IMR-90 (cell line): ENCODE measurements at regions not wholly inside any gene's neighbourhood (a gene's known extent, or its start where the extent isn't known, plus 50 kb on each side); places are given as distances from the start of the nearest gene placed in this dataset.
"Not testable (repeated sequence)": the region's sequence is repeated elsewhere in the genome, so short reads cannot be mapped to it uniquely, and the experiment has no call there.

Source experiments
- ATAC-seq: fragments of 200-7000 bp; cut with Tn5 transposase; 2 replicates; pipeline ENCODE4 v1.9.1; 2020; ENCODE audit warnings: low read depth, mild to moderate bottlenecking, moderate library complexity
- BruUV-seq: library from RNA; stranded (reverse); fragments of 400-500 nt; replicated peaks from 2 replicates; lab custom pipeline; 2021; lab: Mats Ljungman, UMichigan
- CTCF ChIA-PET: fragments of 300-600 bp; formaldehyde crosslinking; extraction: SDS; loops from one replicate; lab custom pipeline; 2021; ENCODE audit warnings: antibody characterized with exemption; lab: Yijun Ruan, JAX
- POLR2A ChIA-PET: fragments of 300-600 bp; sonication (Branson Sonifier 250); formaldehyde crosslinking; loops from one replicate; lab custom pipeline; 2022; ENCODE audit warnings: antibody characterized with exemption; ENCODE audit not compliant: unreplicated experiment; lab: Charles Lee
- DNase-seq: peaks from one replicate; pipeline ENCODE4 v3.0.0; 2013
- H2AFZ ChIP-seq: replicated peaks from 2 replicates; pipeline ENCODE3; 2013; ENCODE audit warnings: low read length, mild to moderate bottlenecking; ENCODE audit not compliant: poor library complexity
- H2AK5ac ChIP-seq: 2 replicates; pipeline ENCODE4 v1.6.1; 2013; ENCODE audit warnings: low read depth, low read length, inconsistent platforms
- H2AK9ac ChIP-seq: replicated peaks from 2 replicates; pipeline ENCODE3; 2013; ENCODE audit warnings: mild to moderate bottlenecking, low read depth, low read length, moderate library complexity; ENCODE audit not compliant: poor library complexity
- H2BK120ac ChIP-seq: 2 replicates; pipeline ENCODE4 v1.6.1; 2013; ENCODE audit warnings: low read depth, low read length, inconsistent platforms
- H2BK15ac ChIP-seq: 3 replicates; pipeline ENCODE4 v1.6.1; 2013; ENCODE audit warnings: low read depth, low read length, inconsistent platforms
- H2BK20ac ChIP-seq: 2 replicates; pipeline ENCODE4 v1.6.1; 2013; ENCODE audit warnings: low read depth, mild to moderate bottlenecking, inconsistent platforms, low read length, moderate library complexity
- H2BK5ac ChIP-seq: 2 replicates; pipeline ENCODE4 v1.6.1; 2013; ENCODE audit warnings: mild to moderate bottlenecking, low read depth, low read length, inconsistent platforms; ENCODE audit not compliant: poor library complexity, severe bottlenecking
- H3K14ac ChIP-seq: replicated peaks from 2 replicates; pipeline ENCODE4 v1.6.1; 2013; ENCODE audit warnings: low read depth, low read length, inconsistent platforms
- H3K18ac ChIP-seq: 2 replicates; pipeline ENCODE4 v1.6.1; 2013; ENCODE audit warnings: low read depth, low read length, control low read depth
- H3K23ac ChIP-seq: 2 replicates; pipeline ENCODE4 v1.6.1; 2013; ENCODE audit warnings: low read depth, low read length, inconsistent platforms
- H3K27ac ChIP-seq: 2 replicates; pipeline ENCODE4 v1.5.1; 2013; ENCODE audit warnings: mild to moderate bottlenecking, control low read depth, low read length; ENCODE audit not compliant: insufficient read depth
- H3K27me3 ChIP-seq: 2 replicates; pipeline ENCODE4 v1.6.1; 2013; ENCODE audit warnings: low read length; ENCODE audit not compliant: control insufficient read depth, insufficient read depth
- H3K36me3 ChIP-seq: 2 replicates; pipeline ENCODE4 v1.6.1; 2013; ENCODE audit warnings: low read length, mixed read lengths; ENCODE audit not compliant: control insufficient read depth, insufficient read depth
- H3K4ac ChIP-seq: 2 replicates; pipeline ENCODE4 v1.6.1; 2013; ENCODE audit warnings: low read depth, low read length, inconsistent platforms
- H3K4me1 ChIP-seq: 2 replicates; pipeline ENCODE4 v1.6.1; 2013; ENCODE audit warnings: low read length, mixed read lengths; ENCODE audit not compliant: control insufficient read depth, insufficient read depth
- H3K4me2 ChIP-seq: 2 replicates; pipeline ENCODE4 v1.6.1; 2013; ENCODE audit warnings: low read depth, mild to moderate bottlenecking, control low read depth, low read length, moderate library complexity
- H3K4me3 ChIP-seq: 2 replicates; pipeline ENCODE4 v1.5.1; 2013; ENCODE audit warnings: low read depth, mild to moderate bottlenecking, control low read depth, low read length, moderate library complexity; ENCODE audit not compliant: insufficient read depth
- H3K56ac ChIP-seq: 2 replicates; pipeline ENCODE4 v1.6.1; 2013; ENCODE audit warnings: low read length, inconsistent platforms; ENCODE audit not compliant: insufficient read depth; ENCODE audit errors: extremely low read depth
- H3K79me1 ChIP-seq, 2 experiments: 2 replicates each; pipeline ENCODE4 v1.6.1; 2013; ENCODE audit warnings: low read length in 2 of 2, inconsistent platforms in 1 of 2, low read depth in 1 of 2
- H3K9ac ChIP-seq: 2 replicates; pipeline ENCODE4 v1.6.1; 2013; ENCODE audit warnings: low read depth, low read length, control low read depth
- H3K9me1 ChIP-seq: 2 replicates; pipeline ENCODE4 v1.6.1; 2013; ENCODE audit warnings: low read length, inconsistent platforms; ENCODE audit not compliant: insufficient read depth
- H3K9me3 ChIP-seq: 2 replicates; pipeline ENCODE4 v1.6.1; 2013; ENCODE audit warnings: low read length; ENCODE audit not compliant: control insufficient read depth, insufficient read depth
- H4K20me1 ChIP-seq: 2 replicates; pipeline ENCODE4 v1.6.1; 2013; ENCODE audit warnings: low read length, inconsistent platforms; ENCODE audit not compliant: insufficient read depth
- H4K5ac ChIP-seq: 2 replicates; pipeline ENCODE4 v1.6.1; 2013; ENCODE audit warnings: mild to moderate bottlenecking, low read depth, low read length, control low read depth
- H4K8ac ChIP-seq, 2 experiments: 2 replicates each; pipeline ENCODE4 v1.6.1; 2013; ENCODE audit warnings: low read depth in 2 of 2, low read length in 2 of 2, control low read depth in 1 of 2, inconsistent platforms in 1 of 2
- H4K91ac ChIP-seq: 2 replicates; pipeline ENCODE4 v1.6.1; 2013; ENCODE audit warnings: low read depth, low read length, inconsistent platforms; ENCODE audit not compliant: insufficient read depth
- WGBS, 2 experiments: methylation state at CpG; one replicate each; pipeline versions ENCODE4 v1.1.5 to v1.1.7; 2013; ENCODE audit warnings: missing lambda C conversion rate in 2 of 2; ENCODE audit not compliant: insufficient read length in 1 of 2; ENCODE audit errors: extremely low coverage in 2 of 2; 5-methylcytosine and 5-hydroxymethylcytosine counted together
- dilution Hi-C: fragments of 300-500 bp; cut with HindIII; formaldehyde crosslinking; loops from one replicate; pipeline ENCODE4 v1.14.3; 2018; ENCODE audit warnings: low sequenced_read_pairs; ENCODE audit not compliant: unreplicated experiment
- in situ Hi-C: fragments of 300-500 bp; cut with MboI; formaldehyde crosslinking; loops from 3 replicates; pipeline ENCODE4 v1.14.3; 2019; ENCODE audit warnings: low sequenced_read_pairs, inconsistent platforms, mixed read lengths
- intact Hi-C: fragments of 100-400 bp; cut with micrococcal nuclease; formaldehyde crosslinking; loops from 2 replicates; pipeline ENCODE4 v1.10.0; 2022

GRCh38 chr3:82542556-82542955 lies 781.1 kb upstream of the GBE1 start:
- H2BK120ac ChIP-seq, H3K23ac ChIP-seq, H3K18ac ChIP-seq, H3K4me1 ChIP-seq, H2BK20ac ChIP-seq, CTCF ChIA-PET, H2AFZ ChIP-seq, intact Hi-C loops, H2BK15ac ChIP-seq, H4K91ac ChIP-seq, H3K9me1 ChIP-seq, H3K27me3 ChIP-seq, in situ Hi-C loops, H3K79me1 ChIP-seq, H3K36me3 ChIP-seq, H3K4ac ChIP-seq, H2AK9ac ChIP-seq, H3K4me3 ChIP-seq, H3K14ac ChIP-seq, H3K56ac ChIP-seq, H4K20me1 ChIP-seq, DNase-seq, H3K9me3 ChIP-seq, POLR2A ChIA-PET, H3K9ac ChIP-seq, dilution Hi-C loops, BruUV-seq, H3K4me2 ChIP-seq, ATAC-seq, H2AK5ac ChIP-seq, H4K8ac ChIP-seq, H2BK5ac ChIP-seq, H4K5ac ChIP-seq, H3K27ac ChIP-seq: not testable (repeated sequence)
- no CpG with 5 or more reads among the region's 2 CpGs for WGBS, 2 experiments
